SH-SY5Y (cell line): ENCODE measurements at regions not wholly inside any gene's neighbourhood (a gene's known extent, or its start where the extent isn't known, plus 50 kb on each side); places are given as distances from the start of the nearest gene placed in this dataset.

Experiments
- GATA2 ChIP-seq: IDR thresholded peaks from 2 replicates; pipeline ENCODE4 v1.6.1; 2011; ENCODE audit warnings: mild to moderate bottlenecking, low read depth, low read length
- GATA3 ChIP-seq: IDR thresholded peaks from 2 replicates; pipeline ENCODE4 v1.6.1; 2011; ENCODE audit warnings: low read depth, mild to moderate bottlenecking, low read length, moderate library complexity

DNA sequence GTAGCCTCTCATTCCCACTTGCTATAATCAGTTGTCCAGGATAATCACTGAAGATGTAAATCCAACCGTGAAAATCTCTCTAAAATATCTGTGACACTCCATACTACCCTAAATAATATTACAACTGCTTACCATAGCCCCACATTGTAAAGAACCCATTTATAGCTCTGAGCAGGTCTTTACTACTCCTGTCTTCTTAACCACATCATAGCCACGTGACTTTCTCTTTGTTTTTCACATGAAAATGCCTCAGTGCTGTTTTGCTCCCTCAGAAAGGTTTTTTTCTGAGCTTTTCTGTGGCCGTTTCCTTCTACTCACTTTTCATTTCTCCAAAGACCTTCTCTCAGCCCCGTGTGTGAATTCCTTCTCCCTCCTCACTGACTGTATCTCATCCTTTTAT is 662.2 kb upstream of the ADARB2 start:
- TF ChIP-seq GATA3 (no peak), GATA2 (no peak)
